Activated naive CD8-positive, alpha-beta T cell (primary cell): ENCODE measurements at regions not wholly inside any gene's neighbourhood (a gene's known extent, or its start where the extent isn't known, plus 50 kb on each side); places are given as distances from the start of the nearest gene placed in this dataset.
"Not testable (repeated sequence)": the region's sequence is repeated elsewhere in the genome, so short reads cannot be mapped to it uniquely, and the experiment has no call there.

Experiments used
- H3K27ac Mint-ChIP-seq: one replicate; pipeline ENCODE4 v1.8.0; 2021; ENCODE audit warnings: mixed read lengths
- H3K27me3 Mint-ChIP-seq: one replicate; pipeline ENCODE4 v1.8.0; 2021; ENCODE audit warnings: mixed read lengths
- H3K36me3 Mint-ChIP-seq: one replicate; pipeline ENCODE4 v1.8.0; 2021; ENCODE audit warnings: mixed read lengths
- H3K4me1 Mint-ChIP-seq: one replicate; pipeline ENCODE4 v1.8.0; 2021; ENCODE audit warnings: low read depth, mixed read lengths
- H3K4me3 Mint-ChIP-seq: one replicate; pipeline ENCODE4 v1.8.0; 2021; ENCODE audit warnings: mild to moderate bottlenecking, mixed read lengths
- H3K9me3 Mint-ChIP-seq: one replicate; pipeline ENCODE4 v1.8.0; 2021; ENCODE audit warnings: low read depth, mixed read lengths

GRCh38 chr9:30574355-30575151 is 1809.9 kb upstream of the ACO1 start:
- no peaks in the 10 kb centered on the region for H3K4me1 Mint-ChIP-seq

GRCh38 chr9:30575218-30575617 is 1809.2 kb upstream of the ACO1 start:
- H3K4me3 Mint-ChIP-seq, result no peak overlapping the region
- H3K27me3 Mint-ChIP-seq, result no peaks in the 10 kb centered on the region
- no peaks in the 10 kb centered on the region for H3K36me3 Mint-ChIP-seq
- no peaks in the 10 kb centered on the region for H3K4me1 Mint-ChIP-seq
- H3K9me3 Mint-ChIP-seq, result peaks cover 4% of the 10 kb centered on the region
- no peak overlapping the region for H3K27ac Mint-ChIP-seq

More at GRCh38 chr9:30574355-30575151, 1809.9 kb upstream of the ACO1 start:
- Mint-ChIP-seq H3K27me3 (no peaks in the 10 kb centered on the region), H3K36me3 (no peaks in the 10 kb centered on the region), H3K27ac (no peak overlapping the region), H3K4me3 (no peak overlapping the region), H3K9me3 (peaks cover 4% of the 10 kb centered on the region)

- H3K27ac Mint-ChIP-seq, result no peak overlapping the region
- H3K4me1 Mint-ChIP-seq, result no peaks in the 10 kb centered on the region
- no peak overlapping the region for H3K4me3 Mint-ChIP-seq
- peaks cover 4% of the 10 kb centered on the region for H3K9me3 Mint-ChIP-seq
- no peaks in the 10 kb centered on the region for H3K36me3 Mint-ChIP-seq
- H3K27me3 Mint-ChIP-seq, result no peaks in the 10 kb centered on the region
Observed at GRCh38 chr9:30575691-30576090, 1808.8 kb upstream of the ACO1 start.

GRCh38 chr9:30579810-30580209 is 1804.6 kb upstream of the ACO1 start:
- no peaks in the 10 kb centered on the region for H3K27me3 Mint-ChIP-seq
- H3K4me3 Mint-ChIP-seq, result no peak overlapping the region
- H3K36me3 Mint-ChIP-seq, result no peaks in the 10 kb centered on the region
- H3K4me1 Mint-ChIP-seq, result no peaks in the 10 kb centered on the region
- H3K9me3 Mint-ChIP-seq, result peaks cover 4% of the 10 kb centered on the region
- H3K27ac Mint-ChIP-seq, result no peak overlapping the region

- H3K27me3 Mint-ChIP-seq, result no peaks in the 10 kb centered on the region
- H3K9me3 Mint-ChIP-seq, result peaks cover 4% of the 10 kb centered on the region
- no peak overlapping the region for H3K4me3 Mint-ChIP-seq
- no peak overlapping the region for H3K27ac Mint-ChIP-seq
- no peaks in the 10 kb centered on the region for H3K36me3 Mint-ChIP-seq
- no peaks in the 10 kb centered on the region for H3K4me1 Mint-ChIP-seq
Observed at GRCh38 chr9:30582240-30582639, 1802.2 kb upstream of the ACO1 start.

- H3K36me3 Mint-ChIP-seq, result no peaks in the 10 kb centered on the region
- no peaks in the 10 kb centered on the region for H3K4me1 Mint-ChIP-seq
- no peak overlapping the region for H3K4me3 Mint-ChIP-seq
- H3K27ac Mint-ChIP-seq, result no peak overlapping the region
- no peaks in the 10 kb centered on the region for H3K27me3 Mint-ChIP-seq
- H3K9me3 Mint-ChIP-seq, result peaks cover 4% of the 10 kb centered on the region
Observed at GRCh38 chr9:30584559-30584958, 1799.9 kb upstream of the ACO1 start.

GRCh38 chr9:30591461-30591860 is 1793.0 kb upstream of the ACO1 start:
- no peaks in the 10 kb centered on the region for H3K9me3 Mint-ChIP-seq
- H3K4me1 Mint-ChIP-seq, result no peaks in the 10 kb centered on the region
- H3K27ac Mint-ChIP-seq, result no peak overlapping the region
- H3K27me3 Mint-ChIP-seq, result no peaks in the 10 kb centered on the region
- H3K36me3 Mint-ChIP-seq, result no peaks in the 10 kb centered on the region
- no peak overlapping the region for H3K4me3 Mint-ChIP-seq

- Mint-ChIP-seq H3K9me3 (peaks cover 3% of the 10 kb centered on the region), H3K36me3 (no peaks in the 10 kb centered on the region), H3K4me3 (no peak overlapping the region), H3K4me1 (no peaks in the 10 kb centered on the region), H3K27ac (no peak overlapping the region), H3K27me3 (no peaks in the 10 kb centered on the region)
Observed at GRCh38 chr9:30597608-30598007, 1786.8 kb upstream of the ACO1 start.

GRCh38 chr9:30605936-30606335 is 1778.5 kb upstream of the ACO1 start:
- Mint-ChIP-seq H3K27ac (no peak overlapping the region), H3K9me3 (peaks cover 6% of the 10 kb centered on the region), H3K27me3 (no peaks in the 10 kb centered on the region), H3K4me1 (no peaks in the 10 kb centered on the region), H3K36me3 (no peaks in the 10 kb centered on the region), H3K4me3 (no peak overlapping the region)

- Mint-ChIP-seq H3K36me3 (no peaks in the 10 kb centered on the region), H3K27ac (no peak overlapping the region), H3K4me1 (no peaks in the 10 kb centered on the region), H3K4me3 (no peak overlapping the region), H3K9me3 (no peaks in the 10 kb centered on the region), H3K27me3 (no peaks in the 10 kb centered on the region)
Observed at GRCh38 chr9:30609713-30610112, 1774.7 kb upstream of the ACO1 start.

- H3K36me3 Mint-ChIP-seq, result not testable (repeated sequence)
Observed at GRCh38 chr9:30616782-30617181, 1767.7 kb upstream of the ACO1 start.

GRCh38 chr9:30622561-30622960 is 1761.9 kb upstream of the ACO1 start:
- H3K4me3 Mint-ChIP-seq, result no peak overlapping the region
- no peaks in the 10 kb centered on the region for H3K4me1 Mint-ChIP-seq
- H3K9me3 Mint-ChIP-seq, result no peaks in the 10 kb centered on the region
- H3K27me3 Mint-ChIP-seq, result no peaks in the 10 kb centered on the region
- no peaks in the 10 kb centered on the region for H3K36me3 Mint-ChIP-seq
- H3K27ac Mint-ChIP-seq, result no peak overlapping the region

More at GRCh38 chr9:30616782-30617181, 1767.7 kb upstream of the ACO1 start:
- H3K27ac Mint-ChIP-seq, H3K9me3 Mint-ChIP-seq, H3K4me3 Mint-ChIP-seq, H3K27me3 Mint-ChIP-seq, H3K4me1 Mint-ChIP-seq: not testable (repeated sequence)

GRCh38 chr9:30628915-30629567 is 1755.4 kb upstream of the ACO1 start:
- no peaks in the 10 kb centered on the region for H3K36me3 Mint-ChIP-seq
- no peak overlapping the region for H3K4me3 Mint-ChIP-seq

GRCh38 chr9:30630459-30630858 is 1754.0 kb upstream of the ACO1 start:
- Mint-ChIP-seq H3K4me3 (no peak overlapping the region), H3K27me3 (no peaks in the 10 kb centered on the region), H3K4me1 (no peaks in the 10 kb centered on the region), H3K27ac (no peak overlapping the region), H3K9me3 (peaks cover under 1% of the 10 kb centered on the region), H3K36me3 (no peaks in the 10 kb centered on the region)

More at GRCh38 chr9:30628915-30629567, 1755.4 kb upstream of the ACO1 start:
- Mint-ChIP-seq H3K27me3 (no peaks in the 10 kb centered on the region), H3K4me1 (no peaks in the 10 kb centered on the region), H3K27ac (no peak overlapping the region), H3K9me3 (no peaks in the 10 kb centered on the region)

GRCh38 chr9:30646639-30647038 is 1737.8 kb upstream of the ACO1 start:
- H3K9me3 Mint-ChIP-seq, H3K27me3 Mint-ChIP-seq, H3K27ac Mint-ChIP-seq, H3K36me3 Mint-ChIP-seq, H3K4me3 Mint-ChIP-seq, H3K4me1 Mint-ChIP-seq: not testable (repeated sequence)

GRCh38 chr9:30661925-30662324 is 1722.5 kb upstream of the ACO1 start:
- no peaks in the 10 kb centered on the region for H3K36me3 Mint-ChIP-seq
- H3K27ac Mint-ChIP-seq, result no peak overlapping the region
- no peaks in the 10 kb centered on the region for H3K9me3 Mint-ChIP-seq

More at GRCh38 chr9:30661925-30662324, 1722.5 kb upstream of the ACO1 start:
- H3K4me1 Mint-ChIP-seq, result no peaks in the 10 kb centered on the region
- H3K27me3 Mint-ChIP-seq, result no peaks in the 10 kb centered on the region
- H3K4me3 Mint-ChIP-seq, result no peak overlapping the region
